Upper lobe of left lung (tissue), 6 donors: ENCODE measurements at regions not wholly inside any gene's neighbourhood (a gene's known extent, or its start where the extent isn't known, plus 50 kb on each side); places are given as distances from the start of the nearest gene placed in this dataset.
A peak's percentile ranks its signal among the peaks of the same experiment; 100 is the strongest.

Experiments used
- ATAC-seq, 2 donors: fragments of 200-7000 bp; cut with Tn5 transposase; one replicate each; pipeline ENCODE4 v1.9.1; 2022; ENCODE audit warnings: mild to moderate bottlenecking in 2 of 2, moderate library complexity in 2 of 2; ENCODE audit not compliant: low FRiP score in 2 of 2
- DNase-seq, 2 donors: peaks; one replicate each; pipeline ENCODE4 v3.0.0-alpha.2; 2019 to 2020
- H3K27ac ChIP-seq, 4 donors: fragments of 200-600 bp; sonication (generic); one replicate each; pipeline ENCODE4 v1.5.1; 2016 to 2019
- H3K27me3 ChIP-seq, 4 donors: fragments of 200-600 bp; sonication (generic); one replicate each; pipeline ENCODE4 v1.5.1; 2017 to 2019
- H3K36me3 ChIP-seq, 4 donors: fragments of 200-600 bp; sonication (generic); one replicate each; pipeline ENCODE4 v1.5.1; 2016 to 2019
- H3K4me1 ChIP-seq, 4 donors: fragments of 200-600 bp; sonication (generic); one replicate each; pipeline ENCODE4 v1.5.1; 2018 to 2019
- H3K4me3 ChIP-seq, 4 donors: fragments of 200-600 bp; sonication (generic); one replicate each; pipeline ENCODE4 v1.5.1; 2017 to 2019; ENCODE audit warnings: mild to moderate bottlenecking in 2 of 4, moderate library complexity in 1 of 4
- H3K9me3 ChIP-seq, 4 donors: fragments of 200-600 bp; sonication (generic); one replicate each; pipeline ENCODE4 v1.5.1; 2018 to 2019
- EP300 ChIP-seq, 4 donors: sonication (generic); formaldehyde crosslinking; IDR thresholded peaks; one replicate each; pipeline ENCODE4 v1.5.1; 2017; ENCODE audit warnings: antibody characterized with exemption in 4 of 4, control low read depth in 2 of 4
- POLR2A ChIP-seq, 4 donors: fragments of 450-650 bp; IDR thresholded peaks; one replicate each; pipeline ENCODE4 v1.5.1; 2016 to 2017; ENCODE audit warnings: antibody characterized with exemption in 4 of 4, mild to moderate bottlenecking in 2 of 4
- POLR2AphosphoS5 ChIP-seq, 2 donors: sonication (generic); formaldehyde crosslinking; IDR thresholded peaks; one replicate each; pipeline ENCODE4 v1.5.1; 2017; ENCODE audit warnings: antibody characterized with exemption in 2 of 2
- WGBS, 2 donors: methylation state at CpG; one replicate each; pipeline ENCODE4 v1.1.5; 2017 to 2018; 5-methylcytosine and 5-hydroxymethylcytosine counted together
- TF ChIP-seq, protein P1 (sequence below), 6 experiments: fragments of 450-650 bp in 4 of 6; fragments of 200-600 bp in 2 of 6; sonication (generic) in 2 of 6; IDR thresholded peaks; one replicate each; pipeline ENCODE4 v1.5.1; 2016 to 2019; ENCODE audit warnings: antibody characterized with exemption in 6 of 6
- donor health status: DM: no; HTN: no; CAD: no; lungs with moderate emphysema.
- donor health status: DM: no; HTN: yes; CAD: no; lungs with severe emphysema.

DNA sequence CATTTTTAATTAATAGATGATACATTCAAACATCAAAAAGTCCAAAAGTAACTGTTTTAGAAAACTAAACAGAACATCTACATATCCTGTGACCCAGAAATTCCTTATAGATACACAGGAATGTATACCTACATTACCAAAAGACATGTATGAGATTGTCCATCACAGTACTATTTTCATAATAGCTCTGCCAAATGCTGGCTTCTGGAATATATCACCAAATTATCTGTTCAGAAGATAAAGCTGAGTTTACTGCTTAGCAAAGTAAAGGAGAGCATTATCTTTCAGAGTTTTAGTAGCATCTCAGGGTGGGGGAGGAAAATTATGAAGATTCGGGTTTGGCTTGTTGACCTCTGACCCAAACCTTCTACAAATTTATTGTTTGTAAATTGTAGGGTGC is 368.9 kb upstream of the SLC7A11 start:
- TF ChIP-seq EP300 (IDR thresholded peaks at IDR 0.05) (no peak), POLR2A (IDR thresholded peaks at IDR 0.05) (no peak), POLR2AphosphoS5 (IDR thresholded peaks at IDR 0.05) (no peak)
- TF ChIP-seq, protein P1, sequence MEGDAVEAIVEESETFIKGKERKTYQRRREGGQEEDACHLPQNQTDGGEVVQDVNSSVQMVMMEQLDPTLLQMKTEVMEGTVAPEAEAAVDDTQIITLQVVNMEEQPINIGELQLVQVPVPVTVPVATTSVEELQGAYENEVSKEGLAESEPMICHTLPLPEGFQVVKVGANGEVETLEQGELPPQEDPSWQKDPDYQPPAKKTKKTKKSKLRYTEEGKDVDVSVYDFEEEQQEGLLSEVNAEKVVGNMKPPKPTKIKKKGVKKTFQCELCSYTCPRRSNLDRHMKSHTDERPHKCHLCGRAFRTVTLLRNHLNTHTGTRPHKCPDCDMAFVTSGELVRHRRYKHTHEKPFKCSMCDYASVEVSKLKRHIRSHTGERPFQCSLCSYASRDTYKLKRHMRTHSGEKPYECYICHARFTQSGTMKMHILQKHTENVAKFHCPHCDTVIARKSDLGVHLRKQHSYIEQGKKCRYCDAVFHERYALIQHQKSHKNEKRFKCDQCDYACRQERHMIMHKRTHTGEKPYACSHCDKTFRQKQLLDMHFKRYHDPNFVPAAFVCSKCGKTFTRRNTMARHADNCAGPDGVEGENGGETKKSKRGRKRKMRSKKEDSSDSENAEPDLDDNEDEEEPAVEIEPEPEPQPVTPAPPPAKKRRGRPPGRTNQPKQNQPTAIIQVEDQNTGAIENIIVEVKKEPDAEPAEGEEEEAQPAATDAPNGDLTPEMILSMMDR (IDR thresholded peaks at IDR 0.05) = no peak
- Histone ChIP-seq H3K4me1 (no peaks in the 10 kb centered on the region), H3K4me3 (no peak overlapping the region), H3K36me3 (no peaks in the 10 kb centered on the region), H3K27ac (no peak overlapping the region), H3K27me3 (no peaks in the 10 kb centered on the region), H3K9me3 (peaks cover 0 to 3% (median 0%) of the 10 kb centered on the region in 4 donors)
- DNase-seq = no peak
- 77 to 79% methylated on average over 1 of the region's 1 CpG for WGBS, 2 donors
- ATAC-seq = no peak

DNA sequence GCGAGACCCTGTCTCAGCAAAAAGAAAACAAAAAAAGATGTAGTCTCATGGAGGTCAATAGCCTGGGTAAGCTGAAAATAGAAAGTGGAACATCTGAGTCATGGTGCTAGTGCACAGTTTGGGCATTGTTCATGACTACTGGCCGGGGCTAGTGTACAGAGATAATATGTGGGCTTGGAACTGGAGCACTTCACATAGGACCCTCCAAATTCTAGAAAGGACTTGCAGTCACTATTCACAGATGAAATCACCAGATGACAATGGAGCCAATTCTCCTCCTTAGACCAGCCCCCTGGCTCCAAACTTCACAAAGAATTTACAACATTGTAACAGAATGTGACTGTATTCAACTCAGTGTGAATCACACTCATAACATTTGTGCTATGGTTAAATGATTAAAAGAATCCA is 367.8 kb upstream of the SLC7A11 start:
- Histone ChIP-seq H3K4me3 (no peak overlapping the region), H3K27me3 (no peaks in the 10 kb centered on the region), H3K36me3 (no peaks in the 10 kb centered on the region), H3K9me3 (no peaks in the 10 kb centered on the region), H3K4me1 (no peaks in the 10 kb centered on the region), H3K27ac (no peak overlapping the region)
- TF ChIP-seq POLR2AphosphoS5 (IDR thresholded peaks at IDR 0.05) = no peak
- no peak for TF ChIP-seq POLR2A (IDR thresholded peaks at IDR 0.05)
- TF ChIP-seq, protein P1 (IDR thresholded peaks at IDR 0.05) = no peak
- no peak for TF ChIP-seq EP300 (IDR thresholded peaks at IDR 0.05)
- 84 to 86% methylated on average over 2 of the region's 2 CpGs for WGBS, 2 donors
- DNase-seq (no peak), ATAC-seq (peak; percentile 56 to 83)

DNA sequence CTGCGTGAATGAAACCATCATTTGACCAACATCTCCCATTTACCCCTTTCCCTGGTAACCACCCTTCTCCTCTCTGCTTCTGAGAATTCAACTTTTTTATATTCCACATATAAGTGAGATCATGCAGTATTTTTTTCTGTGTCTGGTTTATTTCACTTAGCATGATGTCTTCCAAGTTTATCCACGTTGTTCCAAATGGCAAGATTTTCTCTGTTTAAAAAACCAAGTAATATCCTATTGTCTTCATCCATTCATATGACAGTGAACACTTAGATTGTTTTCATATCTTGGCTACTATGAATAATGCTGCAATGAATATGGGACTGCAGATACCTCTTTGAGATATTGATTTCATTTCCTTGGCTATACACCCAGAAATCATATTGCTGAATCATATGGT is 362.4 kb upstream of the SLC7A11 start:
- H3K27ac ChIP-seq = no peak overlapping the region
- TF ChIP-seq POLR2AphosphoS5 (IDR thresholded peaks at IDR 0.05) (no peak), EP300 (IDR thresholded peaks at IDR 0.05) (no peak), POLR2A (IDR thresholded peaks at IDR 0.05) (no peak)
- TF ChIP-seq, protein P1 (IDR thresholded peaks at IDR 0.05) = no peak
- H3K36me3 ChIP-seq = no peaks in the 10 kb centered on the region
- DNase-seq = no peak
- no peaks in the 10 kb centered on the region for H3K4me1 ChIP-seq
- peaks cover 0 to 5% (median 1%) of the 10 kb centered on the region in 4 donors for H3K9me3 ChIP-seq
- no peak for ATAC-seq
- H3K4me3 ChIP-seq = no peak overlapping the region
- 75 to 86% methylated on average over 2 of the region's 2 CpGs for WGBS, 2 donors
- H3K27me3 ChIP-seq = no peaks in the 10 kb centered on the region

DNA sequence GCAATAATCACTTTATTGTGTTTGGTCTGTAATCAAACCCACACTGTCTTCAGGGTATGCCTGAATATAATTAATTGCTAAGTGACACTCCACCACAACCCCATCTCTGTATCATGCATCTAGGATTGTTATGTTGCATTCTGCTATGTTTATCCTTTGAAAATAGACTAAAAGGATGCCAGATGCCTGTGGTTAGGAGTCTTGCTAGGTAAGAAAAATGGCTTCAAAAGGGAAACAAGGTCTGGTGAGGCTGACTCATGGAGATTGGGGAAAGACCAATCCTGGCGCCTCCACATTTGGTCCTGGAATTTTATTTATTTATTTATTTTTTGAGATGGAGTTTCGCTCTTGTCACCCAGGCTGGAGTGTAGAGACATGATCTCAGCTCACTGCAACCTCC is 360.5 kb upstream of the SLC7A11 start:
- WGBS, 2 donors = 66 to 68% methylated on average over 2 of the region's 2 CpGs
- no peak for DNase-seq
- H3K27me3 ChIP-seq = no peaks in the 10 kb centered on the region

DNA sequence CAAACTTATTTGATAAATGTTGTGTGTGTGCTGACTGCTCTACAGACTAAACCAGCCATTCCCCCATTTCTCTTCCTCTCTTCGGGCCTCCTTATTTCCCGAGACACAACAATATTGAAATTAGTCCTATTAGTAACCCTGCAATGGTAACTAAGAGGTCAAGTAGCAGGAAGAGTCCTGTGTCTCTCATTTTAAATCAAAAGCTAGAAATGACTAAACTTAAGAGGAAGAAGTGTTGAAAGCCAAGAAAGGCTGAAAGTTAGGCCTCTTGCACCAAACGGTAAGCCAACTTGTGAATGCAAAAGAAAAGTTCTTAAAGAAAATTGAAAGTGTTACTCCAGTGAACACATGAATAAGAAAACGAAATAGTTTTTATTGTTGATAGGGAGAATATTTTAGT is 357.8 kb upstream of the SLC7A11 start:
- Histone ChIP-seq H3K36me3 (no peaks in the 10 kb centered on the region), H3K4me3 (no peak overlapping the region), H3K4me1 (peaks cover 0 to 2% (median 0%) of the 10 kb centered on the region in 4 donors), H3K27me3 (no peaks in the 10 kb centered on the region), H3K27ac (no peak overlapping the region), H3K9me3 (peaks cover 0 to 5% (median 1%) of the 10 kb centered on the region in 4 donors)
- 86 to 88% methylated on average over 4 of the region's 4 CpGs for whole genome bisulfite sequencing, 2 donors
- no peak for ATAC-seq
- no peak for DNase-seq
- TF ChIP-seq EP300 (IDR thresholded peaks at IDR 0.05) = no peak
- TF ChIP-seq POLR2A (IDR thresholded peaks at IDR 0.05) = no peak
- TF ChIP-seq, protein P1 (IDR thresholded peaks at IDR 0.05) = no peak
- TF ChIP-seq POLR2AphosphoS5 (IDR thresholded peaks at IDR 0.05) = no peak

More for the DNA sequence above, 360.5 kb upstream of the SLC7A11 start:
- no peak for ATAC-seq
- Histone ChIP-seq H3K36me3 (no peaks in the 10 kb centered on the region), H3K27ac (no peak overlapping the region), H3K9me3 (peaks cover 0 to 5% (median 1%) of the 10 kb centered on the region in 4 donors), H3K4me3 (no peak overlapping the region), H3K4me1 (no peaks in the 10 kb centered on the region)
- no peak for TF ChIP-seq POLR2A (IDR thresholded peaks at IDR 0.05)
- TF ChIP-seq POLR2AphosphoS5 (IDR thresholded peaks at IDR 0.05) = no peak
